Loucy (cell line): ENCODE measurements at regions not wholly inside any gene's neighbourhood (a gene's known extent, or its start where the extent isn't known, plus 50 kb on each side); places are given as distances from the start of the nearest gene placed in this dataset.

Experiments used
- CTCF ChIP-seq: fragments of 200-600 bp; sonication (generic); conservative IDR thresholded peaks from 2 replicates; pipeline ENCODE4 v1.5.1; 2014; ENCODE audit warnings: mild to moderate bottlenecking, antibody characterized with exemption, low read length
- EZH2phosphoT487 ChIP-seq: fragments of 200-600 bp; IDR thresholded peaks from 2 replicates; pipeline ENCODE4 v1.6.1; 2018; ENCODE audit warnings: antibody characterized with exemption, mild to moderate bottlenecking, moderate library complexity, borderline replicate concordance

GRCh38 chr2:217146956-217147355, 287.1 kb upstream of the TNP1 start:
- no peak for TF ChIP-seq CTCF
- TF ChIP-seq EZH2phosphoT487, result no peak
